ENCODE measurements at regions not wholly inside any gene's neighbourhood (a gene's known extent, or its start where the extent isn't known, plus 50 kb on each side); places are given as distances from the start of the nearest gene placed in this dataset.

DNA sequence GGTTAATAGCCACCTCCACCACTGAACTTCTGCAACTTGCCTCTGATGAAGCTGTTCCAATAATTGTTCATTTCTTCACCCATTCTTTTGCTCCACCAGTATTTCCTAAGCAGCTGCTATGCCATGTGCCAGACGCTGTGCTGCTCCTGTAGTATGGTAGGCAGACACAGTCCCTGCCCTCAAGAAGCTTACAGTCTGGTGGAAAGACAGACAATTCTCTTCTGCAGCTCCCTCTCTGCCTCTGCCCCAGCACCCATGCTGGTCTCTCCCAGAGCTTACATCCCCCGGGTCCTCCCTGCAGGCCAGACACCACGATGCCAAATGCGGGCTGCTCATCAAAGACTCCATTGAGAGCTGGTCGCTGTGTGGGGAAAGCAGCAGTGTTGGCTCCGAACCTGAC lies 111.6 kb upstream of the ESRRB start:
- TF ChIP-seq, protein P1, sequence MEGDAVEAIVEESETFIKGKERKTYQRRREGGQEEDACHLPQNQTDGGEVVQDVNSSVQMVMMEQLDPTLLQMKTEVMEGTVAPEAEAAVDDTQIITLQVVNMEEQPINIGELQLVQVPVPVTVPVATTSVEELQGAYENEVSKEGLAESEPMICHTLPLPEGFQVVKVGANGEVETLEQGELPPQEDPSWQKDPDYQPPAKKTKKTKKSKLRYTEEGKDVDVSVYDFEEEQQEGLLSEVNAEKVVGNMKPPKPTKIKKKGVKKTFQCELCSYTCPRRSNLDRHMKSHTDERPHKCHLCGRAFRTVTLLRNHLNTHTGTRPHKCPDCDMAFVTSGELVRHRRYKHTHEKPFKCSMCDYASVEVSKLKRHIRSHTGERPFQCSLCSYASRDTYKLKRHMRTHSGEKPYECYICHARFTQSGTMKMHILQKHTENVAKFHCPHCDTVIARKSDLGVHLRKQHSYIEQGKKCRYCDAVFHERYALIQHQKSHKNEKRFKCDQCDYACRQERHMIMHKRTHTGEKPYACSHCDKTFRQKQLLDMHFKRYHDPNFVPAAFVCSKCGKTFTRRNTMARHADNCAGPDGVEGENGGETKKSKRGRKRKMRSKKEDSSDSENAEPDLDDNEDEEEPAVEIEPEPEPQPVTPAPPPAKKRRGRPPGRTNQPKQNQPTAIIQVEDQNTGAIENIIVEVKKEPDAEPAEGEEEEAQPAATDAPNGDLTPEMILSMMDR (conservative IDR thresholded peaks at IDR 0.05 in 1 of 2, IDR thresholded peaks at IDR 0.05 in 1 of 2; ENCODE audit: low read depth in 1 of 2, low read length in 2 of 2) = no peak
- TF ChIP-seq EZH2 (IDR thresholded peaks at IDR 0.05; ENCODE audit: low read length, missing control alignments) = no peak
- no peak overlapping the region for H3K27ac ChIP-seq (ENCODE audit: insufficient read depth, low read length)
- no peak overlapping the region for H3K4me3 ChIP-seq (replicated peaks in 1 of 4; ENCODE audit: control extremely low read depth in 1 of 4, insufficient read depth in 1 of 4, low read depth in 3 of 4, low read length in 4 of 4)

DNA sequence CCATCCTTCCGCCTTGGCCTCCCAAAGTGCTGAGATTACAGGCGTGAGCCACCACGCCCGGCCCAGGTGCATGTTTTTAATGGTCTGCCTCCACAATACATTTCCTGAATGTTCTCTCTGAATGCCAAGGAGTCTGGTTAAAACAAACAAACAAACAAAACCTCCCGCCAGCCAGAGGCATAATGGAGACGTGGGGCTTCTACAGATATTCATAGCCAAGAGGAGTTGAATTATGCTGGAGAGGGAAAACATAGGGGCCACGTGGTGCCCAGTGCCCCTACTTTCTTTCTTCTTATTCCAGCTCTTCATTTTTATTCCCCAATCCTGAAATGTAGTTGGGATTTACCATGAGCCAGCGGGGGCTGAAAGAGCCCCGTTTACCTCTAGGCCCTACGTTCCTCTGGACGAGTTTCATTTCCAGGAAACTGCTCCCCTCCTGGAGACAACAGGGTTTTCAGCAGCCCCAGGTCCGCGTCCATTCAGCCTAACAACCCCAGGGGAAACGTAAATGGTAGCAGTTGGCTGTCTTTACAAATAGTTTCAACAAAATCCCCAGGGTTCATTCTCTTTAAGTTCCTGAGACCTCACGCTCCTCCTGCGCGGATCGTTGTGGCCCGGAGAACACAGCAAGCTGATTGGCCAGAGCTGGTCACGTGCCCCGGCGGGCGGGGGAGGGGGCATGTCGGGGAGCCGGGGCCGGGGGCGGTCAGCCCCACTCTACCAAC lies 108.5 kb upstream of the ESRRB start:
- Histone ChIP-seq H2AFZ (ENCODE audit: low read length) (peak overlapping the region; percentile 84), H3K4me1 (ENCODE audit: control insufficient read depth, extremely low read depth, insufficient read depth, low read length) (no peaks in the 10 kb centered on the region), H4K20me1 (ENCODE audit: control insufficient read depth, extremely low read depth, insufficient read depth, low read length) (no peaks in the 10 kb centered on the region), H3K79me2 (ENCODE audit: control insufficient read depth, insufficient read depth, low read length) (no peaks in the 10 kb centered on the region), H3K27ac (ENCODE audit: insufficient read depth, low read length) (no peak overlapping the region), H3K9ac (ENCODE audit: insufficient read depth, low read length) (no peak overlapping the region), H3K4me2 (ENCODE audit: extremely low read depth, insufficient read depth, low read length) (peak overlapping the region; percentile 18), H3K36me3 (ENCODE audit: control insufficient read depth, insufficient read depth, low read length) (no peaks in the 10 kb centered on the region), H3K4me3 (replicated peaks in 1 of 4; ENCODE audit: control extremely low read depth in 1 of 4, insufficient read depth in 1 of 4, low read depth in 3 of 4, low read length in 4 of 4) (peak overlapping the region; percentile 22 to 74 (median 52)), H3K9me3 (ENCODE audit: control insufficient read depth, insufficient read depth, low read depth, low read length) (no peaks in the 10 kb centered on the region), H3K27me3 (ENCODE audit: control insufficient read depth, insufficient read depth, low read length) (peaks cover 6% of the 10 kb centered on the region)
- peak; percentile 28 to 47 for DNase-seq (ENCODE audit: low read depth in 2 of 2)
- TF ChIP-seq, protein P1 (conservative IDR thresholded peaks at IDR 0.05 in 1 of 2, IDR thresholded peaks at IDR 0.05 in 1 of 2; ENCODE audit: low read depth in 1 of 2, low read length in 2 of 2) = peak; percentile 33 to 36
- no peak for TF ChIP-seq EZH2 (IDR thresholded peaks at IDR 0.05; ENCODE audit: low read length, missing control alignments)

More for the DNA sequence above, 111.6 kb upstream of the ESRRB start:
- H3K9me3 ChIP-seq (ENCODE audit: control insufficient read depth, insufficient read depth, low read depth, low read length) = no peaks in the 10 kb centered on the region
- no peak overlapping the region for H2AFZ ChIP-seq (ENCODE audit: low read length)
- H3K79me2 ChIP-seq (ENCODE audit: control insufficient read depth, insufficient read depth, low read length) = no peaks in the 10 kb centered on the region
- H4K20me1 ChIP-seq (ENCODE audit: control insufficient read depth, extremely low read depth, insufficient read depth, low read length) = no peaks in the 10 kb centered on the region
- no peaks in the 10 kb centered on the region for H3K4me1 ChIP-seq (ENCODE audit: control insufficient read depth, extremely low read depth, insufficient read depth, low read length)
- peaks cover 2% of the 10 kb centered on the region for H3K27me3 ChIP-seq (ENCODE audit: control insufficient read depth, insufficient read depth, low read length)
- no peaks in the 10 kb centered on the region for H3K36me3 ChIP-seq (ENCODE audit: control insufficient read depth, insufficient read depth, low read length)
- H3K9ac ChIP-seq (ENCODE audit: insufficient read depth, low read length) = no peak overlapping the region
- DNase-seq (ENCODE audit: low read depth in 2 of 2) = no peak
- no peak overlapping the region for H3K4me2 ChIP-seq (ENCODE audit: extremely low read depth, insufficient read depth, low read length)

DNA sequence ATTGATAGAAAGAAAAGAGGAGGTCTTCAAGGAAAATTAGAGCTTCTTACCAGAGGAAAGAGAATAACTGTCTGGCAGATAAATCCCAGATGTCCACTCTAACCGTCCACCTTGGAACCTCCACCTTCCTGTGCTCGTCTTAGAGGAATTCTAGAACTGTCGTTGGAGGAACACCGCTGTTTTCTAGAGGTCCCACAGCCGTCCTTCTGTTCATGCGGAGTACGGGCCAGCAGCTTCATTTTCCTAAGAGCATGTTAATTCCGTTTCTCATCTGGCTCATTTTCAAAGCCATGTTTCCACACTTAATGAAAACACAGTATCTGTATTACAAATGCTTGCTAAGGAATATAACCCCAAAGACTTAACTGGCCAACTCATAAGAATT lies 107.9 kb upstream of the ESRRB start:
- no peaks in the 10 kb centered on the region for H3K79me2 ChIP-seq (ENCODE audit: control insufficient read depth, insufficient read depth, low read length)
- peak overlapping the region; percentile 18 for H3K4me2 ChIP-seq (ENCODE audit: extremely low read depth, insufficient read depth, low read length)
- H3K36me3 ChIP-seq (ENCODE audit: control insufficient read depth, insufficient read depth, low read length) = no peaks in the 10 kb centered on the region
- H4K20me1 ChIP-seq (ENCODE audit: control insufficient read depth, extremely low read depth, insufficient read depth, low read length) = no peaks in the 10 kb centered on the region
- H3K27me3 ChIP-seq (ENCODE audit: control insufficient read depth, insufficient read depth, low read length) = peaks cover 6% of the 10 kb centered on the region
- no peak overlapping the region for H3K27ac ChIP-seq (ENCODE audit: insufficient read depth, low read length)
- peak overlapping the region; percentile 84 for H2AFZ ChIP-seq (ENCODE audit: low read length)
- DNase-seq (ENCODE audit: low read depth in 2 of 2) = no peak
- H3K4me3 ChIP-seq (replicated peaks in 1 of 4; ENCODE audit: control extremely low read depth in 1 of 4, insufficient read depth in 1 of 4, low read depth in 3 of 4, low read length in 4 of 4) = peak overlapping the region; percentile 22 to 74 (median 57)
- TF ChIP-seq EZH2 (IDR thresholded peaks at IDR 0.05; ENCODE audit: low read length, missing control alignments) = no peak
- TF ChIP-seq, protein P1 (conservative IDR thresholded peaks at IDR 0.05 in 1 of 2, IDR thresholded peaks at IDR 0.05 in 1 of 2; ENCODE audit: low read depth in 1 of 2, low read length in 2 of 2) = no peak
- no peak overlapping the region for H3K9ac ChIP-seq (ENCODE audit: insufficient read depth, low read length)
- H3K4me1 ChIP-seq (ENCODE audit: control insufficient read depth, extremely low read depth, insufficient read depth, low read length) = no peaks in the 10 kb centered on the region
- no peaks in the 10 kb centered on the region for H3K9me3 ChIP-seq (ENCODE audit: control insufficient read depth, insufficient read depth, low read depth, low read length)
